Left cardiac atrium (tissue), 4 donors: ENCODE measurements at regions not wholly inside any gene's neighbourhood (a gene's known extent, or its start where the extent isn't known, plus 50 kb on each side); places are given as distances from the start of the nearest gene placed in this dataset.
"Not testable (repeated sequence)": the region's sequence is repeated elsewhere in the genome, so short reads cannot be mapped to it uniquely, and the experiment has no call there.

ENCODE experiments used
- ATAC-seq, 2 donors: fragments of 200-7000 bp; cut with Tn5 transposase; one replicate each; pipeline ENCODE4 v1.9.1; 2020; ENCODE audit warnings: mild to moderate bottlenecking in 2 of 2, moderate library complexity in 2 of 2
- DNase-seq: peaks from one replicate; pipeline ENCODE4 v3.0.0-alpha.2; 2020
- intact Hi-C, 2 donors: fragments of 100-400 bp; cut with DNase I; formaldehyde crosslinking; loops; one replicate each; pipeline versions ENCODE4 v1.14.1 to v1.15.1; 2022 to 2023
- donor health status: DM: no; HTN: yes; CAD: no.
- donor health status: DM: no; HTN: yes; CAD: no; lungs with severe emphysema.
- donor health status: DM: yes; HTN: yes; CAD: no.
- donor health status: Dilated cardiomyopathy.

DNA sequence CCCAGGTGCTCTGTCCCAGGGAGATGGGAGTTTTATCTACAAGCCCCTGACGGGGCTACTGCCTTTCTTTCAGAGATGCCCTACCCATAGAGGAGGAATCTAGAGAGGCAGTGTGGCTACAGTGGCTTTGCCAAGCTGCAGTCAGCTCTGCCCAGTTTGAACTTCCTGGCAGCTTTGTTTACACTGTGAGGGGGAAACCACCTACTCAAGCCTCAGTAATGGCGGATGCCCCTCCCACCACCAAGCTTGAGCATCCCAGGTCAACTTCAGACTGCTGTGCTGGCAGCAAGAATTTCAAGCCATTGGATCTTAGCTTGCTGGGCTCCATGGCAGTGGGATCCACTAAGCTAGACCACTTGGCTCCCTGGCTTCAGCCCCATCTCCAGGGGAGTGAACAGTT is 53.1 kb upstream of the TMEM252 start:
- intact Hi-C loops, ATAC-seq, DNase-seq: not testable (repeated sequence)

GRCh38 chr9:68595868-68596267 is 55.2 kb upstream of the TMEM252 start:
- intact Hi-C loops: no loop called here

DNA sequence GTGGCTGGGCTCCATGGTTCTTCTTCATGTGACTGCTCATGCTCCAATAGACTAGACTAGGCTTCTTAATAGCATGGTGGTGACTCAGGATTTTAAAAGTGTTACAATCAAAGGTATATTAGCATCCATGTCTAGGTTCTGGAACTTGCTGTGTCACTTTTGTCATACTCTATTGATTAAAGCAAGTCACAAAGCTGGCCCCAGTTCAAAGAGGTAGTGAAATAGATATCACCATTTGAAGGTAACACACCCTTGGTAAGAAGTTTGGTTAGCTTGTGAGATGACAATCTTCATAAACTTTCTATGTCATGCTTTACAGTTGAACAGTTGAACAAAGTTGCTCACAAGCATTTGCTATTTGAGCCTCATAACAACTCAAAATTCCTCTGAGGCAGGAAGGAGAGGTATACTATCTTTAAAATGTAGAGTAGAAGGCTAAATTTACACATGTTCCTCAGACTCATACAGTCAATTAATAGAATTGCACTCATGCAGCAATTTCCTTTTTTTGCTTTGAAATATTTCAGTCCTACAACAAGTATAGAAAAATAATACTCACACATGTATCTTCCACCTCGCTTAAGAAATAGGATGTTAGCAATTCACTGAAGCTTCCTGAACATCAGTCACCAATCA is 56.8 kb upstream of the TMEM252 start:
- DNase-seq (no peak), ATAC-seq (no peak)
- intact Hi-C loops: no loop called here

More at GRCh38 chr9:68595868-68596267, 55.2 kb upstream of the TMEM252 start:
- ATAC-seq (no peak), DNase-seq (no peak)

DNA sequence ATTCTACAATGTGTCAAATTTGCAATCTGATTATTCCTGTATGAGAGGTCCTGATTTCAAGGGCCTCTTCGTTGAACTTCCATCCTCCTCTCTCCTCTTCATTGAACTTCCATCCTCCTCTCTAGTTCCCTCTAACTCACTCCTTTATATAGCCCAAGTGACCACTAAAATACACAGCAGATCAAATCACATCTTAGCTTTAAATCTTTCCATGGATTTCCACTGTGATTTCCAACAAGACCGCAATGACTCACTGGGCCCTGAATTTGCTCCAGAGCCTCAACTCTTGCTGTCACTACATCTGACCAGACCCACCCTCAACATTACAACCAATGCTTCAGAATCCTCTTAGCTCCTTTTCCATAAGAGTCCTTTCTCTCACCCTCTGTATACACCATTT is 59.1 kb upstream of the TMEM252 start:
- DNase-seq (no peak), ATAC-seq (no peak)
- intact Hi-C loops: no loop called here

DNA sequence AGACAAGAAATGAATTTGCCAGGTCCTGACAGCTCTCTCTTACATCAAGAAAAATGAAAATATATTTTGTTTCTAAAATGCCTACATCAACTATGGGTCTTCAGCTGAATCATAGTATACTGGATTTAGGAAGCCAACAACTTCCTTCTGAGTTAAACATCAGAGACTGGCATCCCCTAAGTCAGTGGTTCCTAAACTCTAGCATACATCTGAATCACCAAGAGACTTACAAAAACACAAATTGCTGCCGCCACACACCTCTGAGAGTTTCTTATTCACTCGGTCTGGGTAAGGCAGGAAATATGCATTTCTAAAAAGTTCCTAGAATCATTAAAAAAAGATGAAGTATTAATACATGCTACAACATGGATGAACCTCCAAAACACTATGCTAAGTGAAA is 60.4 kb upstream of the TMEM252 start:
- ATAC-seq (no peak), DNase-seq (no peak)
- intact Hi-C loops: no loop called here

DNA sequence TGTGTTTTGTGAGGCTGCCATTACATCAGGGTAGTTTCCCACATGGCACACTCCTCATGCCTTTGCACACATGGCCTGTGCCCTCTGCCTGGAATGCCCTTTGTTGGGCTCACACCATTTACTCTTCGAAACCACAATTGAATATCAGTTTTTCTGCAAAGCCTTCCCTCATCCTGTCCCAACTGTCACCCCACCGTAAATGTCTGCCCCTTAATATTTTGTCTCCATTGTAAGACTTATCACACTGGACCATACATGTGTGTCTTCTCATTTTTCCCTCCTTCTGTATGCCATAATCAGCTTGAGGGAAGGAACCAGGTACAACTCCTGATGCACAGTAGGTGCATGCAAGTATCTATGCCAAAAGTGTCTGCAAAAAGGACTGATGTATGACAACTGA is 62.7 kb upstream of the TMEM252 start:
- DNase-seq (no peak), ATAC-seq (no peak)
- intact Hi-C loops: no loop called here

GRCh38 chr9:68608763-68609162 is 68.1 kb upstream of the TMEM252 start:
- ATAC-seq (no peak), DNase-seq (no peak)
- intact Hi-C loops: no loop called here

DNA sequence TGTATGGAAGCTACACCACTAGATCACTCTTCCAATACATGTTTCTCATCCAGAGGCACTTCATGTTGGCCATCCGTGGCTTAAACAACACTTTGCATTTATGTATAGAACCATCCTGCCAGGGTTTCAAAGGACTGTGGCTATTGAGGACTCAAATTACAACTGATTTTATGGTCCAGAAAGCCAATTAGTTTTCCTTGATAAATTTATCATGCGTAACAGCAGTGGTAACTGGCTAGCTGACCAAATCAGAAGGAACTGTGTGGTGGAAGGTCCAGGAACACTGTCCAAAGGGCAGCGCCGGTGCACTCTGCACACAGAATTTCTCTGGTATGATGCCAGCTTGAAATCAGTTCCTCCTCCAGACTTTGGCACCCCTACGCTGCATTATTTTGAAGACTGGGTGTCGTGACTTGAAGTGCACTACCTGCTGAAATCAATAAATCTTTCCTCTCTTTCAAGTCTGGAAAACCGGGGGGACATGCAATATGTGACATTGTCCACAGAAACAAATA is 69.3 kb upstream of the TMEM252 start:
- no peak for ATAC-seq
- DNase-seq: no peak
- intact Hi-C loops: no loop called here

- DNase-seq (no peak), ATAC-seq (no peak)
- intact Hi-C loops: no loop called here
Observed at GRCh38 chr9:68614121-68614520, 73.4 kb upstream of the TMEM252 start.

DNA sequence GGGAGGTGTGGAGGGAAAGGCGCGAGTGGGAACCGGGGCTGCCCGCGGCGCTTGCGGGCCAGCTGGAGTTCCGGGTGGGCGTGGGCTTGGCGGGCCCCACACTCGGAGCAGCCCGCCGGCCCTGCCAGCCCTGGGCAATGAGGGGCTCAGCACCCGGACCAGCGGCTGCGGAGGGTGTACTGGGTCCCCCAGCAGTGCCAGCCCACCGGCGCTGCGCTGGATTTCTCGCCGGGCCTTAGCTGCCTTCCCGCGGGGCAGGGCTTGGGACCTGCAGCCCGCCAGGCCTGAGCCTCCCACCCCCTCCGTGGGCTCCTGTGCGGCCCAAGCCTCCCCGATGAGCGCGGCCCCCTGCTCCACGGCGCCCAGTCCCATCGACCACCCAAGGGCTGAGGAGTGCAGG is 76.3 kb upstream of the TMEM252 start:
- ATAC-seq, intact Hi-C loops, DNase-seq: not testable (repeated sequence)

- intact Hi-C loops: no loop called here
Observed at GRCh38 chr9:68619072-68619471, 78.4 kb upstream of the TMEM252 start.

DNA sequence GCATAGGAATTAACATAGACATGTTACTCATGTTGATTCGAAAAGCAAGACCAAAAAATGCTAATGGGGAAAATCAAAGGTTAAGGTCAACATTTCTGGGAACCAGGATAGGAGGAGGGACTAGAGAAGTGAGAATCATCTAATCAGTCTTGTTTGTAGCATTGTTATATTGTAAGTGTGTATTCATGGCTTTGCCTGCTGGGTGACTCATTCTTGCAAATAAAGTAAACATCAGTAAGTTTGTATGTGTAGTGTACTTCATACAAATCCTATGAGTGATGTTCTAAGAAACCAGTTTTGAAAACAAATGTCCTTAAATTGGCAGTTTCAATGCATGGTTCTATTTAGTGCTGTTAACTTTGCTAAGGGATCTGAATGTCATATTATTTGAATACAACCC is 79.0 kb upstream of the TMEM252 start:
- no peak for ATAC-seq
- intact Hi-C loops: no loop called here
- no peak for DNase-seq

More at GRCh38 chr9:68619072-68619471, 78.4 kb upstream of the TMEM252 start:
- no peak for ATAC-seq
- DNase-seq: no peak

DNA sequence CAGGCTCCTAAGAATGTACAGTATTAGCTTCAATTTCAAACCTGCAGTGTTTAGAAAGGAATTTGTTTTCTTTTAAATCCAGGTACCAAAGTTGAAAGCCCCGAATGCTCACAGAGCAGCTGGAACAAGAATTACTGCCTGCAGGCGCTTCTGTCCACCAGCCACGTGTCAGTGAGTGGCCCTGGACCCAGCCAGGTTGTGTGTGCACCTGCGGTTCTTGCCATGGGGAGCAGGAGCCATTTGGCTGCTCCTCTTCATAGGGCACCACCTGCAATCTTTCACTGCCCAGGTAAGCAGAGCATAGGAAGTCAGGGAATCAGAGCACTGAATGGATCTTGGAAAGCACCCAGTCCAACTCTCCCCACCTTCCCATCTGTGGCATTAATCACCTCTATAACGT is 79.5 kb upstream of the PIP5K1B start:
- intact Hi-C loops: no loop called here
- no peak for DNase-seq
- ATAC-seq: no peak

GRCh38 chr9:68626526-68626925 is 78.5 kb upstream of the PIP5K1B start:
- ATAC-seq: no peak
- no peak for DNase-seq
- intact Hi-C loops: no loop called here

DNA sequence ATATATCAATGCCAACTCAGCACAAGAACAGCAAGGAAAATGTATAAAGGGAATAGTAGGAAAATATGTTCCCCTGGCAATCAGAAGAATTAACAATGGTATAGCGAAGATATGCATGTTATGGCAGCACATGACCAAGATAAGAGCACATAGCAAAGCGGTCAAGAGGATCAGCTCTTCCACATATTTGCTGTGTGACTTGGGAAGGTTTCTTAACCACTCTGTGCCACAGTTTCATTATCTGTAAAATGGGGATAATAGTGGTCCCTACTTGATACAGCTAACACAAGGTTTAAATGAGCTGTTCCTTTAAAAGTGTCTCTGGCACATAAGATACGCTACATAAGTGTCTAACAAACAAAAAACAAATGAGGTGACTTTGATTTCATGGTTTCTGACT is 77.9 kb upstream of the PIP5K1B start:
- no peak for ATAC-seq
- DNase-seq: no peak
- intact Hi-C loops: no loop called here

- intact Hi-C loops: no loop called here
- DNase-seq (no peak), ATAC-seq (no peak)
Observed at GRCh38 chr9:68627594-68627993, 77.4 kb upstream of the PIP5K1B start.

- ATAC-seq (peak; percentile 66 to 79), DNase-seq (peak; percentile 31)
- intact Hi-C loops: no loop called here
Observed at GRCh38 chr9:68629042-68629441, 76.0 kb upstream of the PIP5K1B start.

DNA sequence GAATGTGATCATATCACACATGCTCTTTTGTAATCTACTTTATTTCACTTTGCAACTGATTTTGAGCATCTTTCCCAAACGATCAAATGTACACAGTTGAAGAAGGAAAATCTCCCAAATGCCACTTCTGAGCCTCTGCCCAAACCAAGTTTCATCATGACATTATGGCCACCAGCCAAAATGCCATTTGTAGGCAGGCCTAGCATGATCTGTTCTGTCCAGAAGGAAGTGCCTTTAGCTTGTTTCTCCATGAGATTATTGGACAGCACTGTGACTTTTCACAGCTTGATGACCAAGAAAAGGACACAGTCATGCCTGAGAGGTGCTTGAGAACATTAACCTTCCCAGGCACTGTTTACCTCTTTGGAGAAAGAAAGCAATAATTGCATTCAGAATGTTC is 73.2 kb upstream of the PIP5K1B start:
- DNase-seq: no peak
- intact Hi-C loops: no loop called here
- peak in 1 of 2 donors; percentile 69 for ATAC-seq

- intact Hi-C loops: no loop called here
- no peak for ATAC-seq
- DNase-seq: no peak
Observed at GRCh38 chr9:68637020-68637419, 68.0 kb upstream of the PIP5K1B start.

GRCh38 chr9:68639261-68639660 is 65.8 kb upstream of the PIP5K1B start:
- intact Hi-C loops, DNase-seq, ATAC-seq: not testable (repeated sequence)

DNA sequence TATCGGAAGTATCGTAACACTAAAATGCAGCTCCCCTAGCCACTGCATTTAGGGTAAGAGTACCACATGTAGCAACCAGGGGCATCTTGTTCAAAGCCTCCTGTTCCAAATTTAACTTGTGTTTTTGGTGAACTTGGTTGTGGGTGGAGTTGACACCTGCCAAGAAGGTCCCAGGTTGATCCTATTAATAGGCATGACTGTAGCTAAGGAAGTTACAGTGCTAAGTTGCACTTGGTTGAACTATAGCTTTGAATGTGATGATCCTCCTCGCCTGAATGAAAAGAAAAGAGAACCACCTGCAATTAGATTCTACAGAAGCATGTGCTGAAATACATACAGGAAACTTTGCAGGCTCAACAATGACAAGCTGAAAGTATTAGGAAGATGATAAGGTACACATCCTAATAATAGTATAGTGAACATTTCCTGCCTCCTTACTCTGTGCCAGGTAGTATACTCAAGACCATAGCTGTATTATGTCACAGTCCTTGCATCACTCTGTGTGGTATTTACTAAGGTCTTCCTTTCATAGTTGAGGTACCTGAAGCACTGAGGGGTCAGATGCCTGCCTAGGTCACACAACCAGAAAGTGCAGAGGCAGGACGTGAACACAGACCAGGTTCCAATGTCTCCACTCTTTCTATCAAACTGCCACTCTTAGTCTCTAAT is 64.5 kb upstream of the PIP5K1B start:
- DNase-seq (no peak), ATAC-seq (no peak)
- intact Hi-C loops: no loop called here
